GM12891 (cell line): ENCODE measurements at regions not wholly inside any gene's neighbourhood (a gene's known extent, or its start where the extent isn't known, plus 50 kb on each side); places are given as distances from the start of the nearest gene placed in this dataset.

ENCODE experiments used
- PAX5 ChIP-seq: IDR thresholded peaks from 2 replicates; pipeline ENCODE4 v1.6.1; 2011; ENCODE audit warnings: low read length, moderate library complexity, mild to moderate bottlenecking; ENCODE audit not compliant: insufficient read depth, severe bottlenecking
- POLR2A ChIP-seq: IDR thresholded peaks from 2 replicates; pipeline ENCODE4 v1.6.1; 2011; ENCODE audit warnings: low read depth, low read length, control low read depth

- TF ChIP-seq POLR2A (no peak), PAX5 (no peak)
Observed at GRCh38 chr2:2689306-2689705, 358.2 kb upstream of the MYT1L start.
